ENCODE measurements at regions not wholly inside any gene's neighbourhood (a gene's known extent, or its start where the extent isn't known, plus 50 kb on each side); places are given as distances from the start of the nearest gene placed in this dataset.

GRCh38 chr15:39095218-39095879, 485.5 kb upstream of the THBS1 start:
- DNase-seq: no peak

DNA sequence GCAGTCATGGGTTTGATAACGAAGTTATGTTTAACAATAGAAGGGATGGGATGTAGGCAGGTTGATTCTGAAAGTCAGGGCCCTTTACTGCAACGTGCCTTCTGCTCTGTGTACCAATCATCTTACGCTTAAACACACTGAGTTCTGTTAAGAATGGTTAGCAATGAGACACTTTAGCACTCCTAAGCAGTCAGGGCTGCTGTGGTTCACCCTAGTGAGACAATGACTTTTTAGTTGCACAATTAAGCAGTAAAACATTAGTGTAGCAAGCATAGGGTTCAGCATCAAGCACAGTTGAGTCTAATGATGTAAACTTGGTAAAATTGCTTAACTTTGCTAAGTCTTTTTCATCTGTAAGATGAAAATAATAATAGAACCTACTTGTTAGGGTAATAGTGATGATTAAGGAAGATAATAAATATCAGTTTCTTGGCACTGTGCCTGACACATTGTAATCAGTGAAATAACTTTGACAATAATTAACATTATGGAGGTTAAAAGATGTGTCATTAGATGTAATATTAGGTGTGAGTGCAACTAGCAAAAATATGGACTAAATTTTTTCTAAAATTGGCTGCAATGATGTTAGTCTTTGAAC, 484.2 kb upstream of the THBS1 start:
- DNase-seq: no peak

- DNase-seq: no peak
These were observed 481.4 kb upstream of the THBS1 start for GRCh38 chr15:39099524-39099923.

- no peak for DNase-seq
These were observed 480.7 kb upstream of the THBS1 start for GRCh38 chr15:39100106-39100660.

- no peak for DNase-seq
These were observed 478.4 kb upstream of the THBS1 start for GRCh38 chr15:39102431-39102830.

DNA sequence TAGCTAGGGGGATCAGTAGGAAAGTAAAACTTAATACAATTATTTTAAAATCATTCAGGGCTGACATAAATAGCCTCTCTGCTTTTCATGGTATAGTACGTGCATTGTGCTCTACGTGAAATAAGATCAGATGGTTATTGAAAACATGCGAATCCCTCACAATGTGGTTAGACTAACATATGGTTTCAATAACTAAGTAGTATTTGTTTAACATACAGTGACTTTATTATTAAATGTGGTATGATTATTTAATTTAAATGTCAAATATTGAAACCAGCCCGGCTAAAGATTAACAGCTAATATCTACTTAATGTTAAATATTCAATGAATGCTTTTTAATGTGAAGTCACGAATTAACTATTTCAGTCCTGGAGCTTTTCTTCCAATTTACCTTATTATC, 473.9 kb upstream of the THBS1 start:
- no peak for DNase-seq

- no peak for DNase-seq
These were observed 472.9 kb upstream of the THBS1 start for GRCh38 chr15:39108021-39108420.

GRCh38 chr15:39110336-39110735, 470.5 kb upstream of the THBS1 start:
- DNase-seq: no peak

DNA sequence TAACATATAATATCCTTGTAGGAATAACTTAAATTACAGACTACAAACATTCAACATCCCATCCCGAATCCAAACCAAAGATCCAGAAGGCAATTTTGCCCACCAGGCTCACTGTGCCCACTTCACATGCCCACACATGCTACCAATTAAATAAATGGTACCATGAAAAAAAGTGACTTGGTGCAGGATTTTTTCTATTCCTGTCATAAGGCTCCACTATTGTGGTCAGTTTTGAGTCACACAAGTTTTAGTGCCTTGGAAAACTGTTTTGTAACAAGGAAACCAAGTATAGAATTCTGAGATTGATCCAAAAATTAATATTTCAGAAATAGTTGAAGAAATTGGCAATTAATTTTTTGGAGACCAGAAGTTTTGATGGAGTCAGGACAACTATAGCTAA, 470.1 kb upstream of the THBS1 start:
- DNase-seq: no peak

DNA sequence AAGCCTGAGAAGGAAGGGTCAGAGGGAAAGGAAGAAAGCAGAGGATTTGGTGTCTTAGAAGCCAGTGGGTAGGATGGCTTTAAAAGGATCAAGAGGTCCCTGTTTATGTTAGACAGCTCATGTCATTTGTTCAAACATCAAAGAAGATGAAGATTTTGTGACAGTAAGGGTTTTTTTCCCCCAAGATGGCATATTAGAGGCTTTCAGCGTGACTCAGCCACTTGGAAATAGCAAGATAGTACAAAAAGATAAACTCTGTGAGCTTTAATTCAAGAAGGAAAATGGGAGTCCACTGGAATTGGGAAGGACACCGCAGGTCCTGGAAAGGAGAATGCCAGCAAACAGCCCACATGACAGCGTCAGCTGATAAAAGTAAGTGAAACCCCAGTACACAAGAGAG, 467.1 kb upstream of the THBS1 start:
- no peak for DNase-seq

DNA sequence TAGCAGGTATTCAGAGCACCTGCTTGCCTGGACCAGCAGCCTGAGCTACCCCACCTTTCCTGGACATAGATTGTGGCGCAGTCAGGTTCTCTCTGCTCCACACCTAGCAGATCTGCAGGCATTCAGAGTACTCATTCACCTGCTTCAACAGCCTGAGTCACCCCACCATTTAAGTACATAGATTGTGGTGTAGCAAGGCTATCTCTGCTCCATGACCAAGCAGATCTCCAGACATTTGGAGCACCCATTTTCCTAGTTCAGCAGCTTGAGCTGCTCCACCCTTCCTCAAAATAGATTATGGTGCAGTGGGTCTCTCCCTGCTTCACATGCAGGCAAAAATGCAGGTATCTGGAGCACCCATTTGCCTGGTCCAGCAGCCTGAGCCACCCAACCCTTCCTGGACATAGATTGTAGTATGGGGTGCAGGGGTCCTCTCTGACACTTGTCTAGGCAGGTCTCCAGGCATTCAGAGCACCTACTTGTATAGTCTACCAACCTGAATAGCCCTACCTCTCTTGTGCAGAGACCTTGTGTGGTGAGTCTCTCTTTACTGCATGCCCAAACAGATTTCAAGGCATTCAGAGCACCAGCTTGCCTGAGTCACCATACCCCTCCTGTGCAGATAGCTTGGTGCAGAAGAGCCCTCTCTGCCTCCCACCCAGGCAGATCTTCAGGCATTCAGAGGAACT, 466.0 kb upstream of the THBS1 start:
- DNase-seq: no peak

- no peak for DNase-seq
These were observed 465.4 kb upstream of the THBS1 start for GRCh38 chr15:39115379-39116057.

DNA sequence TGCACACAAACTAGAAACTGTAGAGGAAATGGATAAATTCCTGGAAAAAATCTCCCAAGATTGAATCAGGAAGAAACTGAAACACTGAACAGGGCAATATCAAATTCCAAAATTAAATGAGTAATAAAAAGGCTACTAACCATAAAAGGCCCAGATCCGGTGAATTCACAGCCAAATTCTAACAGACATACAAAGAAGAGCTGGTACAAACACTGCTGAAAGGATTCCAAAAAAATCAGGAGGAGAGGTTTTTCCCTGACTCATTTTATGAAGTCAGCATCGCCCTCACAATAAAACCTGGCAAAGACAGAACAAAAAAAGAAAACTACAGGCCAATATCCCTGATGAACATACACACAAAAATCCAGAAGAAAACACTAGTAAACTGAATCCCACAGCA, 462.4 kb upstream of the THBS1 start:
- DNase-seq: no peak

- DNase-seq: no peak
These were observed 456.7 kb upstream of the THBS1 start for GRCh38 chr15:39124155-39124552.

GRCh38 chr15:39124553-39125171, 456.2 kb upstream of the THBS1 start:
- DNase-seq: no peak

DNA sequence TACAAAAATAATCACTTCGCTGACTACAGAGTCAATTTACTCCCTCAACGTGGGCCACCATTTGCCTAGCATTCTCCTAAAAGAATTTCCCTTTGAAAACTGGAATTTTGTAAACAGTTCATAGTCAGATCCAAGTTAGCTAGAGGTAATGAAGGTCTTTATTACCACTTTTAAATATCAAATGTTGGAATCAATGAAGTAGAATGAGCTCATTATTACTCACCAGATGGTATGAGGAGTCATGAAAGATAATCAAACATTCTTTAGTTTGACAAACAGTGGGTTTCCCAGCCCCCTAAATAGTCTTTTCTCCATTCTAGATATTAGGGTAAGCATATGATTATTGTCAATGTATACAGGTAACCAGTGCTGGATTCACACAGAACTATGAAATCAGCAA, 455.7 kb upstream of the THBS1 start:
- no peak for DNase-seq

GRCh38 chr15:39125904-39126303, 455.0 kb upstream of the THBS1 start:
- DNase-seq: no peak

DNA sequence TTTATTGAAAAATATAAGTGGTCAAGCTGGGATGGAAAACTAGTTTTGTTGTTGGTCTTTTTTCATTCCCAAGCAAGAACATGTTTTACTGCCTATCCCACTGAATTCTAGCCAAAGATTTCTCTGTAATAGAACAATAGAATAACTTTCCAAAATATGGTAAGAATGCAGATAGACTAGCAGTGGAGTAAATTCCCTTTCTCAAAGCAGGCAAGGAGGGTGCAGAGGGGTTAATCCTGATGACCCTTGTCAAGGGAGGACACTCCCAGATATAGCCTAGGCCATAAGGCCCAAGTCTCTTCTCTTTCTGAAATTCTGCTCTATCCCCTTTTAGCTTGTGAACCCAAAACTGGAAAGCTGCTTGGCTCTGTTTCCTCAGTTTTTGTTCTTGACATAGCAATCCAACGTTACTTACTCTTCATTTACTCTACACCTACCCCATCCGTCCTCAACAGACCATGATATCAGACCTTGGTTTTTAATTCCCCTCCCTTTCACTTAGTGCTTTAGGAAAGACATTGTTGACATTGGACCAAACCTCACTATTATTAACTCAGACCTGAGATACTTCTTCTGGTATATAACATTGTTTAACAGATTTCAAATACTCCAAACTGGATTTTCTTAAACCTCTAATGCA, 453.6 kb upstream of the THBS1 start:
- no peak for DNase-seq

DNA sequence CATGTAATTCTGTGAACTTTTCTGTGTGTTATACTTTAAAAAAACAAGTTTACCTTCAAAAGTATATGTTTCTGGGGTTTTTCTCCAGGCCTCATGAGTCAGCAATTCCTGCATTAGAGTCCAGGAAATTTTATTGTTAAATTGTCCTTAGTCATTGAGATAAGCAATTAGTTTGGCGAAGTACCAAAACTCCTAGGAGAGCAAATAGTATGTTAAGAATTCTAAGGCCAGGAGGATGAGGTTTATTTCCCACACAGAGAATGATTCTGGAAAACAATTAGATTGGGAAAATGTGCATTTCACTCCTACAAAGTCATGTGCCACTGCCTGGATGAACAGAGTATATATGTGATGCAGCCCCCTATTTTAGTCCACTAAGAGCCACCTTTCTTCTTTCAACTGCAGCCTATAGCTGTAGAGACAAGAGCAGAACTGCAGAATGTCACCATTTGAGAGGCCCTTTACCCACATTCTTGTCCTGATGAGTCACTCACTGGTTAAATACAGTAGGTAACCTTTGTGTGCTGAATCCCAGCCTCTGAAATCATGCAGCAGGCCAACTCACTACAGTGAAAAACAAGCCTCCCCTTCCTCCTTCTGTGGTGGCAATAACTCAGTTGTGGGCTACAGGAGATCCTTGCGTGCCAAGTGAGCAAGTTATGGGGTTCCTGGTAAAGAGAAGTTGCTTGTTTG, 452.8 kb upstream of the THBS1 start:
- no peak for DNase-seq

- DNase-seq: no peak
These were observed 452.1 kb upstream of the THBS1 start for GRCh38 chr15:39128746-39129145.

GRCh38 chr15:39130556-39131379, 450.1 kb upstream of the THBS1 start:
- DNase-seq: no peak
